Spleen (tissue), 7 donors: ENCODE measurements at regions not wholly inside any gene's neighbourhood (a gene's known extent, or its start where the extent isn't known, plus 50 kb on each side); places are given as distances from the start of the nearest gene placed in this dataset.

Experiments
- CTCF ChIP-seq, 11 experiments: fragments of 200-600 bp in 7 of 11; fragments of 450-650 bp in 4 of 11; sonication (generic) in 4 of 11; IDR thresholded peaks in 8 of 11; conservative IDR thresholded peaks in 3 of 11; 1 replicate in 7 of 11; 2 replicates in 4 of 11; pipeline versions ENCODE4 v1.4.0 to v1.8.0; 2016 to 2021; ENCODE audit warnings: antibody characterized with exemption in 11 of 11, inconsistent platforms in 4 of 11, mild to moderate bottlenecking in 1 of 11
- POLR2A ChIP-seq, 3 donors: fragments of 450-650 bp; IDR thresholded peaks; one replicate each; pipeline ENCODE4 v1.5.1; 2017; ENCODE audit warnings: antibody characterized with exemption in 3 of 3, mild to moderate bottlenecking in 1 of 3
- donor health status: DM: no; HTN: no; CAD: no; lungs with moderate emphysema.
- donor health status: DM: no; HTN: no; CAD: no.
- donor health status: DM: no; HTN: no; CAD: no.

- no peak for TF ChIP-seq CTCF (IDR thresholded peaks at IDR 0.05 in 8 of 11, conservative IDR thresholded peaks at IDR 0.05 in 3 of 11)
- TF ChIP-seq POLR2A (IDR thresholded peaks at IDR 0.05), result no peak
These were observed 655.4 kb upstream of the PTCHD4 start for GRCh38 chr6:48766349-48766748.
